HG03469 (cell line): ENCODE measurements at regions not wholly inside any gene's neighbourhood (a gene's known extent, or its start where the extent isn't known, plus 50 kb on each side); places are given as distances from the start of the nearest gene placed in this dataset.
"Not testable (repeated sequence)": the region's sequence is repeated elsewhere in the genome, so short reads cannot be mapped to it uniquely, and the experiment has no call there.

Experiments
- ATAC-seq: cut with Tn5 transposase; IDR thresholded peaks from one replicate; pipeline ENCODE4 v1.9.1; 2021; ENCODE audit warnings: mild to moderate bottlenecking, moderate library complexity, moderate number of reproducible peaks; ENCODE audit not compliant: unreplicated experiment

- no peak for ATAC-seq
Observed at GRCh38 chr10:65360497-65360896, 1565.3 kb upstream of the LRRTM3 start.

GRCh38 chr10:65365878-65366277 is 1560.0 kb upstream of the LRRTM3 start:
- ATAC-seq: no peak

DNA sequence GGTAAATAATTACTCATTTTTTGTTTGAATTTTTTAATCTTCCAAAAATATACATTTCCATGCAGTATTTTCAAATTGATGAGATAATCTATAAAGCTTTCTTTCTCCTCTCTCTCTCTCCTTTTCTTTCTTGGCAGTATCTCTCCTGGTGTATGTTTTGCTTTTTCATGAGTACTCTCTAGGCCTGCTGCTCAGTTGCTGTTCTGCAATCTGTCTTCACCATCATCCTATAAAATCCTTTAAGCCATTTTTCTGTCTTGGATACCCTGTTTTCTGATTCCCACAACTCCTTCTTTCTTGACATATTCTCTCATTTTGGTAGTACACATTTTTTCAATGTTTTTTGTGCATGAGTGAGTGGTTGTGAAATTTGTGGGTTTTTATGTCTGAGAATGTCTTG is 1558.1 kb upstream of the LRRTM3 start:
- ATAC-seq: no peak

GRCh38 chr10:65375528-65375927 is 1550.3 kb upstream of the LRRTM3 start:
- ATAC-seq: no peak

DNA sequence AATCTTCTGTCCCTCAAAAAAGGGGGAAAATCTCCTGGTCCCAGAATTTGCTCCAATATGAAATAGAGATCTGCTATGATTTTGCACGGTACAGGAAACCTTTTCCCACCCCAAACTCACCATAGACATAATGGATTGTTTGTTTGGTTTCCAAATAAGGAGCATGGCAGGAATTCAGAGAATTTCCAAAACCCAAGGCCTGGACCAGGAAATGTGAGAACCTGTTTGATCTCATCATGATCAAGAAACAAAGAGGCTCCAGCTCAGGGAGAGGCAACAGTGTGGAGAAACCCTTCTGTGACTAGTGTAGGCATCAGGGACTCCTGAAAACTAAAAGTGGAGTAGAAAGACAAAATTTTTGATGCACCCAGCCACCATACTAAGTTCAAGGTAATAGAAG is 1548.1 kb upstream of the LRRTM3 start:
- ATAC-seq: no peak

DNA sequence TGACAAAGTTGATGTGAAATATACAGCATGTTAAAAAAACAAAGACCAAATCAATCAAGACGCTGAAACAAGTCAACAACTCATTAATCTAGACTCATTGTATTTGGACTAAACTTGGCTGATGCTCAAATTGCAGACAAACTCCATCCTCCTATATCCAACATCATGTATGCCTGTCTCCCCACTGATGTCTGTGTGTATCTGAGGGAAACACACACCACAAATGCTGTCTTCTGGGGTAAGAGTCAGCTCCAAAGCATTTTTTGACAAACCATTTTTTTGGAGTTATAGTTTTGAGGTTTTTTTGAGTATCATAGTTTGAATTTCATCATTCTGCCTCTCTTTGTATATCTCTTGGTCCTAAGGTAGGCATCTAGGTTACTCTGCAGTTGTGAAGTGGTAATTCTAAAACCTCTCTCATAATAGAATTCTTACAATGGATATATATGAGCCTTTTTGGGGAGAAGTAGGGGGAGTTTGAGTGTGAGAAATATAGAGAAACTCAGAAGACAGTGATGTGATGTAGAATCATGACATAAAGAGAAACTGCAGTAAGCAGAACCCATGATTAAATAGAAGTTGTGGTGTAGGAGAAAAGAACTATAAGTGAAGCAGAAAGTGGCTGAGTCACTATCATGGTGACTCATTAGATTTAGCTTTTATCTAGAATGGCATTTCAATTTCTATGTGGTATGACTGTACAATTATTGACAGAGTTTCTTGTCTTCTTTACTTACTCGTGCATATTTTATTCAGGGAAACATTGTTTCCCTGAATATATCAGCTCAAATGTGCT is 1531.1 kb upstream of the LRRTM3 start:
- ATAC-seq: no peak

DNA sequence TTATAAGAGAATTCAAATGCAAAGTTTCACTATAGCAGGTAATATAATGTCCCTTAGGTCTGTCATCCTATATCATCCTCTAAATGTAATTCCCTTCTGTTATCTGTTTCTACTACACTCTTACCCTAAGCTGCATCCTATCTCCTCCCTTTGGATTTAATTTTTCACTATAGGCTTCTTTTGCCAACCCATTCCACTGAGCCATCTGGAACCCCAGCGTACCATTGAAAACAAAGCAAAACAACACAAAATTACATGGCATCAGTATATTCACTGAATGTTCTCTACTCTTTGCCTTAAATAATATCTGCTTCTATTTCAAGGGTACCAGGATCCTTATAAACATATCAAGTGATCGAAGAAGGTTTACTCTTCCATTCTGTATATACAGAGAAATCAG is 1530.2 kb upstream of the LRRTM3 start:
- ATAC-seq: no peak

- no peak for ATAC-seq
Observed at GRCh38 chr10:65396997-65397396, 1528.8 kb upstream of the LRRTM3 start.

GRCh38 chr10:65408401-65408800 is 1517.4 kb upstream of the LRRTM3 start:
- ATAC-seq: no peak

DNA sequence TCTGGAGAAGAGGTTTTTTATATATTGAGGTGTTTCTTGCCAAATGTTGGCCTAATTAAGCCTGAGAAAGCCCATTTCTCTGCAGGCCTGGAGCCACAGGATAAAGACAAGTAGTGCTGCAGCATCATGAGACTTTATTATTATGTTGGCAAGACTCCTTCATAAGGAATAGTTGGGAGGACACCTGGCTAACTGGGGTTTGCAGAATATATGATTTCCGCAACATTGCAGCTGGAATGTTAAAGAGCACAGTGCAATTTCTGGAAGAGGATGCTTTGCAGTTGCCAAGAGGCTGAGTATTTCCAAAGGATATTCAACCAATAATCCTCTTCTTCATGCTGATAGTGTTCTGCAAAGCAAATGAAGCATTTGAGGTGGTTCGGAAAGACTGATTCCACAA is 1512.8 kb upstream of the LRRTM3 start:
- ATAC-seq: no peak

DNA sequence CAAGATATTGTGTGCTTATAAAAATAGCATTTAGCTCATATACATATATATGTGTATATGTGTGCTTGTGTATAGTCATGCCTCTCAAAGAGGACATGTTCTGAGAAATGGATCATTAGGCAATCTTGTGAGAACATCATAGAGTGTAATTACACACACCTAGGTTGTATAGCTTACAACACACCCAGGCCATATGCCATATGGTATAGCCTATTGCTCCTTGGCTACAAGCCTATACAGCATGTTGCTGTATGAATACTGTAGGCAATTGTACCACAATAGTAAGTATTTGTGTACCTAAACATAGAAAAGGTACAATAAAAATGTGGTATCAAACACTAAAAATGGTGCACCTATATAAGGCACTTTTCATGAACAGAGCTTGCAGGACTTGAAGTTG is 1510.5 kb upstream of the LRRTM3 start:
- ATAC-seq: no peak

- no peak for ATAC-seq
Observed at GRCh38 chr10:65416094-65416493, 1509.7 kb upstream of the LRRTM3 start.

DNA sequence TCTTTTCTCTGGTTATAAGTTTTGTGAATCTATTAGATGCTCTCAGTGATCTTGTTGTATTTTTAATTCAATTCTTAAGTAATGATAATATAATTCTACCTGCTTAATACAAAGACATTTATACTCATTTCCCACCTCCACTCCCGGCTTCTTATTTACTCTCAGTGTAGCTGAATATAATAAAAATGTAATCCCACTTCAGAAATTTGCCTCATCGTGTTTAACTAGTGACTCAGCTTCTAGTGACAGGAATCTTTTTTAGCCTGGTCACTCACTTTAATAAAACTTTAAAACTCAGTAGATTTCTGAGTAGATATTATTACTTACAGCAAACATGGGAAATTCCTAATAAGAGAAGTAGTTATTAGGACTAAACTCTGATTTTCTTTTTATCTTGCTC is 1506.2 kb upstream of the LRRTM3 start:
- ATAC-seq: no peak

GRCh38 chr10:65423043-65423442 is 1502.8 kb upstream of the LRRTM3 start:
- ATAC-seq: no peak

GRCh38 chr10:65429381-65429780 is 1496.5 kb upstream of the LRRTM3 start:
- ATAC-seq: not testable (repeated sequence)

GRCh38 chr10:65430979-65431378 is 1494.9 kb upstream of the LRRTM3 start:
- no peak for ATAC-seq

GRCh38 chr10:65470986-65471385 is 1454.8 kb upstream of the LRRTM3 start:
- ATAC-seq: no peak

DNA sequence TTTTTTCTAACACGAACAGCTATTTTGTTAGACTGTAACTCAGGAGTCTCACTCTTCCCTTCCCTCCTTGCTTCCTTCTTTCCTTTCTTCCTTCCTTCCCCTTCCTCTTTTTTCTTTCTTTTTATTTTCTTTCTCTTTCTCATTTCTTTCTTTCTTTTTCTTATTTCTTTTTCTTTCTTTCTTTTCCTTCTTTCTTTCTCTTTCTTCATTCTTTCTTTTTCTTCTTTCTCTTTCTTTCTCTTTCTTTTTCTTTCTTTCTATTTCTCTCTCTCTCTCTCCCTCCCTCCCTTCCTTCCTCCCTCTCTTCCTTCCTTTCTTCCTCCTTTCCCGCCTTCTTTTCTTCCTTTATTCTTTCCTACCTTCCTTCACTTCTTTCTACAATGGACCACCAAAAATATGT is 1443.0 kb upstream of the LRRTM3 start:
- no peak for ATAC-seq

- no peak for ATAC-seq
Observed at GRCh38 chr10:65491799-65492198, 1434.0 kb upstream of the LRRTM3 start.

DNA sequence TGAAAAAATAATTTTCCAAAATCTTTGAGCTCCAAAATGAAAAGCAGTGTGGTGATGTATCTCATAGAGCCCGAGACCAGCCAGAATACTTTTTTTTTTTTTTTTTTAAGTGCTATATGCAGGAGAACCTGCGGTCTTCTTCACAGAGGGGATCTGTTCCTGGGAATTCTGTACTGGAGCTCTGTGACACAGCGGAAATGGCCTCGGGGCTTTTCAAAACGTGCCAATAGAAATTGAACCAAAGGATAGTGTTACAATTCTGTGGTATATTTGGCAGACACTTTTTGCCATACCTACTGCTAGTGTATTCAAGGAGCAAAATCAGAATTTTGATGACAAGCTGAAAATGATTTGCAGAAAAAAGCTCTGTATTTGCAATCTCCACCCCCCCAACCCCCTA is 1429.3 kb upstream of the LRRTM3 start:
- no peak for ATAC-seq

DNA sequence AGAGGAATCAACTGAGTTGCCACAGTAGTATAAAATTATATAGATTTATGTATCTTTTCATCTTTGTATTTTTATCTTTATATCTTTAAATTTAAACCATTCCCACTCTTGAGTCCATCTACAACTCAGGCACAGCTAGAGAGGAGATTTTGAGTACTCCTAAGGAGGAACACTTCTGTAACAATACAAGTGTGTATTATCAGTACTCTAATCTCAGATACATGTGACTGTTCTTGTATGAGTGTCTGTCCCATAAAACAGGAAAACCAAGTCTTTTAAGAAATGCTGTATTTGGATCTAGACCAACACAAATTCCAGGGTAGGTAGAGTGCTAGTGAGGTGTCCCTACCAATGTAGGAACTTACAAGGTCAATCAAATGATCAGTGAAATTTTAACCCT is 1428.0 kb upstream of the LRRTM3 start:
- ATAC-seq: no peak

GRCh38 chr10:65500716-65501115 is 1425.1 kb upstream of the LRRTM3 start:
- no peak for ATAC-seq

DNA sequence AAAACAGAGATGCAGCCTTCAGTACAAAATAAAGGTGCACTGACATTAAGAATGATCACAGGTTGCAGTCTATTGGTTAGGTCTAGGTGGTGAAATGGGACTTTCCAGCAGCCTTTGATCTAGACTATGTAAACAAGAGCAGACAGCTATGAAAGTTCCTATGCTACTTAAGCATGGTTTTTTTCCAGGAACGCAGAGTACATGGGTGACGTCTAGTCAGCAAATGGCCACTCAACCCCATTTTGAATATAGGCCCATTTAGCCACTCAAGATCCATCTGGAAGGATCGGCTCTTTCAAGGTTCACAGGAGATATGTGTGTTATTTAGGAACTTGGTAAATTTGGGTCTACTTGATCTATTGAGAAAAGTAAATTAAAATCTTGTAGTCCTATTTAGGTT is 1424.6 kb upstream of the LRRTM3 start:
- no peak for ATAC-seq
